ENCODE measurements at regions not wholly inside any gene's neighbourhood (a gene's known extent, or its start where the extent isn't known, plus 50 kb on each side); places are given as distances from the start of the nearest gene placed in this dataset.

DNA sequence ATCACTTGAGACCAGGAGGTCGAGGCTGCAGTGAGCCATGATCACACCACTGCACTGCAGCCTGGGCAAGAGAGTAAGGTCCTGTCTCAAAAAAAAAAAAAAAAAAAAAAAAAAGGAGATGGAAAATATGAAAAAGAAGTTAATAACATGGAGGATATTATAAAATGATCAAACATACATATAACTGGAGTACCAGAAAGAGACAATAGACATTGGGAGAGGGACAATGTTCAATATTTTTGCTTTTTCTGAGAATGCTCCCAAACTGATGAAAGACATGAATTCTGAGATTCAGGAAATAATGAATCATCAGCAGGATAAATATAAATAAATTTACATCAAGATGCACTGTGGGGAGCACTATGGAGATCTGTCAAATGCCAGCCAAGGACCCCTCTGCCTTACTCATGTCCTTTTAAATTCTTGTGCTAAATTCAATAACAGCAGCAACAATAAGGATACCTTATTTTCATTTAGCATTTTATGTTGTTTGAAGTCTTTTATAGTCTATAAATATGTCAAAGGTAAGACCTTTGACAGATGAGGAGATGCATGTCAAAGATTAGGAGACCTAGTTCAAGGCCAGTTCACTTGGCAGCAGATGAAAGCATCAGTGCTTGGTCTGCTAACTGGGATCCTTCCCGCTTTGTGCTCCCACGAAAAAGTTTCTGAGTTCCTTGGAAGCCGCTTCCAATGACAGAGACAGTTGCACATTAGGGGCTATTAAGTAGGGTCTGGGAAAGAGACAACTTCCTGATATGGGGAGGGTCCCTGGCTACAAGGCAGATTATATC is 97.7 kb downstream of the TLR5 start:
- TF ChIP-seq, protein P1, sequence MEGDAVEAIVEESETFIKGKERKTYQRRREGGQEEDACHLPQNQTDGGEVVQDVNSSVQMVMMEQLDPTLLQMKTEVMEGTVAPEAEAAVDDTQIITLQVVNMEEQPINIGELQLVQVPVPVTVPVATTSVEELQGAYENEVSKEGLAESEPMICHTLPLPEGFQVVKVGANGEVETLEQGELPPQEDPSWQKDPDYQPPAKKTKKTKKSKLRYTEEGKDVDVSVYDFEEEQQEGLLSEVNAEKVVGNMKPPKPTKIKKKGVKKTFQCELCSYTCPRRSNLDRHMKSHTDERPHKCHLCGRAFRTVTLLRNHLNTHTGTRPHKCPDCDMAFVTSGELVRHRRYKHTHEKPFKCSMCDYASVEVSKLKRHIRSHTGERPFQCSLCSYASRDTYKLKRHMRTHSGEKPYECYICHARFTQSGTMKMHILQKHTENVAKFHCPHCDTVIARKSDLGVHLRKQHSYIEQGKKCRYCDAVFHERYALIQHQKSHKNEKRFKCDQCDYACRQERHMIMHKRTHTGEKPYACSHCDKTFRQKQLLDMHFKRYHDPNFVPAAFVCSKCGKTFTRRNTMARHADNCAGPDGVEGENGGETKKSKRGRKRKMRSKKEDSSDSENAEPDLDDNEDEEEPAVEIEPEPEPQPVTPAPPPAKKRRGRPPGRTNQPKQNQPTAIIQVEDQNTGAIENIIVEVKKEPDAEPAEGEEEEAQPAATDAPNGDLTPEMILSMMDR (IDR thresholded peaks at IDR 0.05): no peak
- no peak for TF ChIP-seq POLR2A (IDR thresholded peaks at IDR 0.05)

Data from thyroid gland (tissue), 4 donors.